OCI-LY3 (cell line): ENCODE measurements at regions not wholly inside any gene's neighbourhood (a gene's known extent, or its start where the extent isn't known, plus 50 kb on each side); places are given as distances from the start of the nearest gene placed in this dataset.

ENCODE experiments used
- H2AFZ ChIP-seq: fragments of 200-600, 300-600 bp; shearing (Covaris generic); 2 replicates; pipeline ENCODE4 v1.6.0; 2014; ENCODE audit warnings: antibody characterized with exemption, low read depth, low read length
- H3K27ac ChIP-seq: fragments of 200-600, 300-600 bp; sonication (generic); 2 replicates; pipeline ENCODE4 v1.5.1; 2014; ENCODE audit warnings: mild to moderate bottlenecking, low read length, moderate library complexity, mixed read lengths
- H3K27me3 ChIP-seq: fragments of 200-600, 300-600 bp; sonication (generic); 2 replicates; pipeline ENCODE4 v1.6.1; 2014; ENCODE audit warnings: low read depth, low read length, mixed read lengths
- H3K36me3 ChIP-seq: fragments of 200-600, 300-600 bp; sonication (generic); replicated peaks from 2 replicates; pipeline ENCODE3; 2014; ENCODE audit warnings: low read depth, low read length, mixed read lengths
- H3K4me1 ChIP-seq: fragments of 300-600, 200-600 bp; sonication (generic); 2 replicates; pipeline ENCODE4 v1.6.1; 2014; ENCODE audit warnings: low read length, mixed read lengths
- H3K4me2 ChIP-seq: fragments of 200-600, 300-600 bp; sonication (generic); 2 replicates; pipeline ENCODE4 v1.6.1; 2014; ENCODE audit warnings: low read length, mixed read lengths
- H3K4me3 ChIP-seq: fragments of 300-600, 200-600 bp; sonication (generic); 2 replicates; pipeline ENCODE4 v1.5.1; 2014; ENCODE audit warnings: antibody characterized with exemption, mild to moderate bottlenecking, low read length, moderate library complexity
- H3K79me2 ChIP-seq: fragments of 300-600, 200-600 bp; shearing (Covaris generic); 2 replicates; pipeline ENCODE4 v1.6.1; 2014; ENCODE audit warnings: mild to moderate bottlenecking, low read length, mixed read lengths
- H3K9ac ChIP-seq: fragments of 300-600, 200-600 bp; shearing (Covaris generic); 2 replicates; pipeline ENCODE4 v1.6.0; 2014; ENCODE audit warnings: mild to moderate bottlenecking, low read length, moderate library complexity
- H3K9me3 ChIP-seq: fragments of 200-600, 300-600 bp; shearing (Covaris generic); 2 replicates; pipeline ENCODE4 v1.6.1; 2014; ENCODE audit warnings: low read length, mixed read lengths; ENCODE audit not compliant: insufficient read depth
- H4K20me1 ChIP-seq: fragments of 200-600, 300-600 bp; sonication (generic); 2 replicates; pipeline ENCODE4 v1.6.1; 2016; ENCODE audit warnings: low read length, mixed read lengths; ENCODE audit not compliant: insufficient read depth
- EZH2phosphoT487 ChIP-seq: fragments of 200-600 bp; shearing (Covaris generic); IDR thresholded peaks from 2 replicates; pipeline ENCODE4 v1.6.1; 2018; ENCODE audit warnings: antibody characterized with exemption, mixed run types, low read depth
- TF ChIP-seq, protein P1 (sequence below): fragments of 200-600, 300-600 bp; sonication (generic); IDR thresholded peaks from 2 replicates; pipeline ENCODE4 v1.5.1; 2014; ENCODE audit warnings: antibody characterized with exemption, low read length, low read depth

DNA sequence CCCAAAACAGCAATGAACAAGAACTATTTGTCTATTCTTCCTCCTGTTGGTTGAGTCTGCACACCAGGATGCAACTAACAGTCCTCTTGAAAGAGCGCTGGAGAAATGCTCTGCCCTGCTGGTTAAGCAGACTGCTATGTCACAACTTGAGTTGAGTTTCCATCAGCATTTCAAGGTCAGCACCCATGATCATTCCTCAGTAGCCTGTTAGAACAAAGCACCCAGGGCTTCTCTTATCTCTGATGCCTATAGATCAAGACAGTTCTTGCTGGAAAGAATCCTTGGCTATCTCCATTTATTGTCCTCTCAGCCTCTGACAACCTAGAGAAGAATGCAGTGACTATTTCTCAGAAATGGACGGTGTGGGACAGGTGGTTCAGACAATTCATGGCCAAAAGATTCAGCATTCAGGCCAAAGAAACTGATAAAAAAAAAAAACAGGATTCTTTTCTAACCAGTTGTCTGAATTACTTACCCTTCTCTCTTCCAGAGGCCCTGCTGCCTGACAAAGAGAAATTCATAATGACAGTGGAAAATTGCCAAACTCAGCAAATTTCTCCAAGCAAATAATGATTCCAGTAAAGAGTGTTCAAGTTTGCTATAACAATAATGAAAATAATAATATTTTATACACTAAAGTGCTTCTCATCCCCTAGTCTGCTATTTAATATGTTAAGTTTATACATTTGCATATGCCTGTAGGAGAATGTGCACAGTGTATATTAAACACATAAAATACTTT lies 306.7 kb downstream of the EMP1 start:
- Histone ChIP-seq H3K9me3 (no peaks in the 10 kb centered on the region), H2AFZ (no peak overlapping the region), H3K9ac (no peak overlapping the region), H3K4me1 (peaks cover 10% of the 10 kb centered on the region), H3K27ac (no peak overlapping the region), H4K20me1 (no peaks in the 10 kb centered on the region), H3K4me2 (no peak overlapping the region), H3K4me3 (no peak overlapping the region), H3K79me2 (no peaks in the 10 kb centered on the region), H3K36me3 (no peaks in the 10 kb centered on the region), H3K27me3 (peaks cover 61% of the 10 kb centered on the region)
- no peak for TF ChIP-seq EZH2phosphoT487
- TF ChIP-seq, protein P1, sequence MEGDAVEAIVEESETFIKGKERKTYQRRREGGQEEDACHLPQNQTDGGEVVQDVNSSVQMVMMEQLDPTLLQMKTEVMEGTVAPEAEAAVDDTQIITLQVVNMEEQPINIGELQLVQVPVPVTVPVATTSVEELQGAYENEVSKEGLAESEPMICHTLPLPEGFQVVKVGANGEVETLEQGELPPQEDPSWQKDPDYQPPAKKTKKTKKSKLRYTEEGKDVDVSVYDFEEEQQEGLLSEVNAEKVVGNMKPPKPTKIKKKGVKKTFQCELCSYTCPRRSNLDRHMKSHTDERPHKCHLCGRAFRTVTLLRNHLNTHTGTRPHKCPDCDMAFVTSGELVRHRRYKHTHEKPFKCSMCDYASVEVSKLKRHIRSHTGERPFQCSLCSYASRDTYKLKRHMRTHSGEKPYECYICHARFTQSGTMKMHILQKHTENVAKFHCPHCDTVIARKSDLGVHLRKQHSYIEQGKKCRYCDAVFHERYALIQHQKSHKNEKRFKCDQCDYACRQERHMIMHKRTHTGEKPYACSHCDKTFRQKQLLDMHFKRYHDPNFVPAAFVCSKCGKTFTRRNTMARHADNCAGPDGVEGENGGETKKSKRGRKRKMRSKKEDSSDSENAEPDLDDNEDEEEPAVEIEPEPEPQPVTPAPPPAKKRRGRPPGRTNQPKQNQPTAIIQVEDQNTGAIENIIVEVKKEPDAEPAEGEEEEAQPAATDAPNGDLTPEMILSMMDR: no peak

DNA sequence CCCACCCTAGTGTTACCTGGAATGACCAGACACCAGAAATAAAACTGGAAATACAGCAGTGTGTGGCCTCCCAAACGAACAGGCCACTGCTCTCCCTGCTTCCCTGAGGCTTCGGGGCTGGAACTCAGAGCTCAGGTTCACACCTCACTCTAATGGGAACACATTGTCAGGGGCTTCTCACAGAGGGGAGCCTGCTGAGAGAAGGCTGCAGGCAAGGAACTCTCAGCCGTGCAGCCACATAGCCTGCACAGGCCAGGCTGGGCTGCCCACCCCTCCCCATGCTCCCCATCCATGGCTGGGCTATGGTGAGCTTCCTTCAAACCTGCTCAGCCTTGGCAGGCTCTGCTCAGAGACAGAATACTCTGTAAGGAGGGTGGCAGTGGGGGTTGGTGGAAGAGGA lies 302.5 kb downstream of the EMP1 start:
- no peaks in the 10 kb centered on the region for H3K79me2 ChIP-seq
- H3K4me3 ChIP-seq: no peak overlapping the region
- H3K9me3 ChIP-seq: no peaks in the 10 kb centered on the region
- no peak overlapping the region for H2AFZ ChIP-seq
- H3K9ac ChIP-seq: no peak overlapping the region
- H3K36me3 ChIP-seq: no peaks in the 10 kb centered on the region
- H3K27me3 ChIP-seq: peaks cover 71% of the 10 kb centered on the region
- H3K27ac ChIP-seq: no peak overlapping the region
- no peak overlapping the region for H3K4me2 ChIP-seq
- H3K4me1 ChIP-seq: no peaks in the 10 kb centered on the region
- TF ChIP-seq EZH2phosphoT487: no peak
- H4K20me1 ChIP-seq: no peaks in the 10 kb centered on the region

DNA sequence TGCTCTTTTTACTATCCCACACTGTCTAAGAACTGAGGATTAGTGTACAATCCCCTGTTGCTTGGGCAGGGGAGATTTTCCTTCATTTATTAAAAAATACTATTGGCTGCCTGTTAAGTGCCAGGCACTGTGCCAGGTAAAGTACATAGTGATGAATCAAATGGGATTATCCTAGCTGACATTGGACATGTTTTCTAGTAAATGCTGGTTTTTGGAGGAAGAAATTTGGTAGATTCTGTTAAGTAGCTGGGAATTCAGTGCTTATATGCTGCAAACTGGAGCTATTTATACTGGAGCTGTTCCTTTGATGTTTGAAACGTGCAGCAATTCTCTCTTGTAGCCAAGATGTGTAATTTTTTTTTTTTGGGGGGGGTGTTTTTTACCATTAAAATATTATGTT lies 299.6 kb downstream of the EMP1 start:
- Histone ChIP-seq H3K36me3 (no peaks in the 10 kb centered on the region), H3K4me3 (no peak overlapping the region), H3K27me3 (peaks cover 71% of the 10 kb centered on the region), H2AFZ (no peak overlapping the region), H3K79me2 (no peaks in the 10 kb centered on the region), H3K9me3 (no peaks in the 10 kb centered on the region), H3K27ac (no peak overlapping the region), H4K20me1 (no peaks in the 10 kb centered on the region), H3K4me1 (no peaks in the 10 kb centered on the region), H3K4me2 (no peak overlapping the region), H3K9ac (no peak overlapping the region)
- no peak for TF ChIP-seq EZH2phosphoT487
- TF ChIP-seq, protein P1: no peak

DNA sequence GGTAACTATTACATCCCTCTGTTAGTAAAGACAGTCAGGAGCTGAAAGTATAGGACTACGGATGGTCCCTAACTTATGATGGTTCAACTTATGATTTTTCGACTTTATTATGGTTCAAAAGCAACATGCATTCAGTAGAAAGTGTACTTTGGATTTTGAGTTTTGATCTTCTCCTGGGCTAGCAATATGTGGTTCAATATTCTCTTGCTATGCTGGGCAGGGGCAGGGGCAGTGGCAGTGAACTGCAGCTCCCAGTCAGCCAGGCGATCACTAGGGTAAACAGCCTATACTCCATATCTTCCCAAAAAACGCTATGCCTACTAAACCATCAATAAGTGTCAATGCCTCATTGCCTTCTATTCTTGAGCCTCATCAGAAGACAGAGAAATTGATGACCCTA lies 292.7 kb downstream of the EMP1 start:
- H3K9me3 ChIP-seq: no peaks in the 10 kb centered on the region

DNA sequence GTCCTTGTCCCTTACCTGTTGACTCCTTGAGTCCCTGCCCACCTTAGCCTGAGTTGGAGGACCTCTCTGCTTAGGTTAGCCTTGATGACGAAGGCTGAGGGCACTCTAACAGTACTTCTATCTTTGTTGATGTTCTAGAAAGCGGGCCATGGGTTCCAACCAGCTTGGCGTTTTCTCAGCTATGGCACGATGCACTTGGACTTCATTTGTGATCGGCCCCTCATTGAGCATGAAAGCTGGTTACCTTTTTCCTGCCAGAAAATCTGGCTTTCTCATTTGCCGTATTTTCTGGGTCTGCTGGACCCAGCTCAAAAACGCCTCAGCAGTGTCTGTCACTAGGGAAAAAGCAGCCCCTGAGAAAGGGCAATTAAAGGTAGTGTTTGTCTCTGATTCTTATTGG lies 290.8 kb downstream of the EMP1 start:
- Histone ChIP-seq H3K4me2 (no peak overlapping the region), H3K27me3 (peaks cover 27% of the 10 kb centered on the region), H3K9ac (no peak overlapping the region), H3K4me3 (no peak overlapping the region), H3K4me1 (no peaks in the 10 kb centered on the region), H4K20me1 (no peaks in the 10 kb centered on the region), H3K27ac (no peak overlapping the region), H3K79me2 (no peaks in the 10 kb centered on the region), H2AFZ (no peak overlapping the region), H3K36me3 (no peaks in the 10 kb centered on the region), H3K9me3 (no peaks in the 10 kb centered on the region)
- TF ChIP-seq EZH2phosphoT487: no peak
- TF ChIP-seq, protein P1: no peak

More for the DNA sequence above, 292.7 kb downstream of the EMP1 start:
- H4K20me1 ChIP-seq: no peaks in the 10 kb centered on the region
- H3K9ac ChIP-seq: no peak overlapping the region
- TF ChIP-seq EZH2phosphoT487: no peak
- no peaks in the 10 kb centered on the region for H3K4me1 ChIP-seq
- no peak overlapping the region for H3K4me3 ChIP-seq
- H3K36me3 ChIP-seq: no peaks in the 10 kb centered on the region
- peaks cover 27% of the 10 kb centered on the region for H3K27me3 ChIP-seq
- H2AFZ ChIP-seq: no peak overlapping the region
- H3K4me2 ChIP-seq: no peak overlapping the region
- no peak overlapping the region for H3K27ac ChIP-seq
- no peaks in the 10 kb centered on the region for H3K79me2 ChIP-seq
